ENCODE measurements at regions not wholly inside any gene's neighbourhood (a gene's known extent, or its start where the extent isn't known, plus 50 kb on each side); places are given as distances from the start of the nearest gene placed in this dataset.
"Not testable (repeated sequence)": the region's sequence is repeated elsewhere in the genome, so short reads cannot be mapped to it uniquely, and the experiment has no call there.

DNA sequence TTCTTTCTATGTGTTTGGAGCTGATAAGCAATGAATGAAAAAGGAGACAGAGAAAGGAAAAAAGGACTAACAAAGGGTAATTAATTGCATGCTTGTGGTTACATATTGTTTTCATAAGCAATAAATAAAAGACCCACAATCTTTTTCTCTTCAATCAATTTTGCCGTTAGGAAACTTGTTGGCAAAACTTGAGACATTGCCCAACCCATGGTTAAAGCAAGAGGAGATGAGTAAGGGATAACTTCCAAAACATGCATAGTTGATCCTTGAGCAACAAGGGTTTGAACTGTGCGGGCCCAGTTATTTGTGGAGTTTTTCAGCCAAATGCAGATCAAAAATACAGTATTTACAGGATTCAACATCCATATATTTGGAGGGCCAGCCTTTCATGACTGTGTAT lies 572.4 kb downstream of the AMY1C start:
- TF ChIP-seq POLR2AphosphoS5 (IDR thresholded peaks at IDR 0.05; ENCODE audit: low read depth, low read length), result no peak
- FAIRE-seq, result no peak
- DNase-seq (ENCODE audit: insufficient read length, low spot score), result no peak

DNA sequence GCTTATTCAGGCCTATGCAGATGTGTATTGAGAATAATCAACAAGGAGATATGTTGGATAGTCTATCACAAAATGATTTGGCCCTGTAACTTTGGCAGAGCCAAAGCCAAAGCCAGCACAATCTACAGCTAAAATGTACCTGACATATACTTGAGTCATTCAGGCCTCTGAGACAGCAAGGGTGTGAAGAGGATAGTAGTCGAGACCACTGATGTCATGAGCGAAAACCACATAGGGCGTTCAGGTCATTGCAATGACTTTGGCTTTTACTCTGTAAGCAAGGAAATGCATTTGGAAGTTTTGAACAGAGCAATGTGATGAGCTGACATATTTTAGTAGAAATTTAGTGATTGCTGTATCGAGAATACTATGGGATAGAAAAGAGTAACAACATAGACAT lies 579.6 kb downstream of the AMY1C start:
- TF ChIP-seq POLR2A (IDR thresholded peaks at IDR 0.05; ENCODE audit: low read depth, low read length) (no peak), PAX5 (IDR thresholded peaks at IDR 0.05; ENCODE audit: insufficient read depth, low read length, severe bottlenecking) (no peak), POLR2AphosphoS5 (IDR thresholded peaks at IDR 0.05; ENCODE audit: low read depth, low read length) (no peak), SPI1 (IDR thresholded peaks at IDR 0.05; ENCODE audit: low read depth, low read length) (no peak), POU2F2 (IDR thresholded peaks at IDR 0.05; ENCODE audit: low read depth, low read length) (no peak), TAF1 (IDR thresholded peaks at IDR 0.05; ENCODE audit: low read depth, low read length) (no peak)
- DNase-seq (ENCODE audit: insufficient read length, low spot score) (no peak), FAIRE-seq (no peak)

DNA sequence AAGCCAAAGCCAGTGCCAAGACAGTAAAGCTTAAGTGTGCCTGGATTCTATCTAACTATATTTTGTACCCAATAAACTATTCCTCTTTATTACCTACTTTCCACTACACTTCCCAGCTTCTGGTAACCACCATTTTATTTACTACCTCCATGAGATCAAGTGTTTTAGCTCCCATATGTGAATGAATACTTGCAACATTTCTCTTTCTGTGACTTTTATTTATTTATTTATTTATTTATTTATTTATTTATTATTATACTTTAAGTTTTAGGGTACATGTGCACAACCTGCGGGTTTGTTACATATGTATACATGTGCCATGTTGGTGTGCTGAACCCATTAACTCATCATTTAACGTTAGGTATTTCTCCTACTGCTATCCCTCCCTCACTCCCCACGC lies 582.1 kb downstream of the AMY1C start:
- no peak for FAIRE-seq
- no peak for DNase-seq (ENCODE audit: insufficient read length, low spot score)
- no peak for TF ChIP-seq TAF1 (IDR thresholded peaks at IDR 0.05; ENCODE audit: low read depth, low read length)
- TF ChIP-seq POLR2AphosphoS5 (IDR thresholded peaks at IDR 0.05; ENCODE audit: low read depth, low read length), result no peak
- TF ChIP-seq POU2F2 (IDR thresholded peaks at IDR 0.05; ENCODE audit: low read depth, low read length), result no peak
- no peak for TF ChIP-seq PAX5 (IDR thresholded peaks at IDR 0.05; ENCODE audit: insufficient read depth, low read length, severe bottlenecking)
- TF ChIP-seq POLR2A (IDR thresholded peaks at IDR 0.05; ENCODE audit: low read depth, low read length), result no peak
- TF ChIP-seq SPI1 (IDR thresholded peaks at IDR 0.05; ENCODE audit: low read depth, low read length), result no peak

DNA sequence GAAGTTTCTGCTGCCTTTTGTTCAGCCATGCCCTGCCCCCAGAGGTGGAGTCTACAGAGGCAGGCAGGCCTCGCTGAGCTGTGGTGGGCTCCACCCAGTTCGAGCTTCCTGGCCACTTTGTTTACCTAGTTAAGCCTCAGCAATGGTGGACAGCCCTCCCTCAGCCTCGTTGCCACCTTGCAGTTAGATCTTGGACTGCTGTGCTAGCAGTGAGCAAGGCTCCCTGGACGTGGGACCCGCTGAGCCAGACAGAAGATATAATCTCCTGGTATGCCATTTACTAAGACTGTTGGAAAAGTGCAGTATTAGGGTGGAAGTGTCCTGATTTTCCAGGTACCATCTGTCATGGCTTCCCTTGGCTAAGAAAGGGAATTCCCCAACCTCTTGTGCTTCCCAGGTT lies 588.2 kb downstream of the AMY1C start:
- FAIRE-seq; DNase-seq (ENCODE audit: insufficient read length, low spot score): not testable (repeated sequence)

DNA sequence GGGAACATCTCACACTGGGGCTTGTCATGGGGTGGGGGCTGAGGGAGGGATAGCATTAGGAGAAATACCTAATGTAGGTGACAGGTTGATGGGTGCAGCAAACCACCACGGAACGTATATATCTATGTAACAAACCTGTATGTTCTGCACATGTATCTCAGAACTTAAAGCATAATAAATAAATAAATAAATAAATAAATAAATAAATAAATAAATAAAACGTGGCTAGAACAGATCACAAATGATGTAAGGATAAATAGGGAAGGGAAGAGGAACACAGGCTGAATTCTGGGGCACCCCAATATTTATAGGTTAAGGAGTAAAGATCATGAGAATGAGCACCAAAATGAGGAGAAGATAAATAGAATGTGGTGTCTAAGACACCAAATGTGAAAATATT lies 592.2 kb downstream of the AMY1C start:
- DNase-seq (ENCODE audit: insufficient read length, low spot score) (no peak), FAIRE-seq (no peak)
- TF ChIP-seq PAX5 (IDR thresholded peaks at IDR 0.05; ENCODE audit: insufficient read depth, low read length, severe bottlenecking) (no peak), TAF1 (IDR thresholded peaks at IDR 0.05; ENCODE audit: low read depth, low read length) (no peak), POU2F2 (IDR thresholded peaks at IDR 0.05; ENCODE audit: low read depth, low read length) (no peak), POLR2A (IDR thresholded peaks at IDR 0.05; ENCODE audit: low read depth, low read length) (no peak), POLR2AphosphoS5 (IDR thresholded peaks at IDR 0.05; ENCODE audit: low read depth, low read length) (no peak), SPI1 (IDR thresholded peaks at IDR 0.05; ENCODE audit: low read depth, low read length) (no peak)

DNA sequence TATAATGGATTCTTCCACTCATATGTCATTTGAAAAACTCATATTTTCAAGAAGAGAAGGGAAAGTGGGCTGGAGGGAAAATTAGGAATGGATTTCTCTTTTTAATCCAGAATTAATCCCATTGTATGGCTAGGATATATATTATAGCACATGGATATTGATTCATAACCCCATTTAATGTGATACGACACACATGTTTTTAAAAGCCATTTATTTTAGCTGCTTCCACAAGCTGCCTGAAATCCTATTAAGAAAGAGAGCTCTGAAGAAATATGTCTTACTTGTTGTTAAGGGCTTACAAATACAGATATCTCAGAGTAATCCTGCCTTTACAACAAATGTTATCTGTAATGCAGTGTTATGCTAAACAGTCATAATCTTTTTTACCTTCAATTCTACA lies 598.6 kb downstream of the AMY1C start:
- TF ChIP-seq SPI1 (IDR thresholded peaks at IDR 0.05; ENCODE audit: low read depth, low read length) (no peak), POLR2AphosphoS5 (IDR thresholded peaks at IDR 0.05; ENCODE audit: low read depth, low read length) (no peak), POU2F2 (IDR thresholded peaks at IDR 0.05; ENCODE audit: low read depth, low read length) (no peak), TAF1 (IDR thresholded peaks at IDR 0.05; ENCODE audit: low read depth, low read length) (no peak), POLR2A (IDR thresholded peaks at IDR 0.05; ENCODE audit: low read depth, low read length) (no peak), PAX5 (IDR thresholded peaks at IDR 0.05; ENCODE audit: insufficient read depth, low read length, severe bottlenecking) (no peak)
- FAIRE-seq, result no peak
- no peak for DNase-seq (ENCODE audit: insufficient read length, low spot score)

DNA sequence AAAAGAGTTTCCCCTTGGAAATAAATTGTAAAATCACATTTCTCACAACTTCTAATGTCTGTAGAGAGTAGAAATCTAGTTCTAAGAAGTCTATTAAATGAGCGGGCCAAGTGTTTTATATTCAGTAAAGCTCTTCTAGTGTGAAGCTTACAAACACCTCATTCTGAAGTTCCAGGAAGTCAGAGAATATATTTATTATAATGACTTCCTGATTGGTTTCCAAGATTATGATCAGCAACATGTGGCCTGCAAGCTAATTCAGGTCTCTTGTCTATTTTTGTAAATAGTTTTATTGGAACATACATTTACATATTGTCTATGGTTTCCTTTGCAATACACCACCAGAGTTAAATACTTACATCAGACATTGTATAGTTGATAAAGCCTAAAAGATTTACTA lies 603.9 kb downstream of the AMY1C start:
- FAIRE-seq (no peak), DNase-seq (ENCODE audit: insufficient read length, low spot score) (no peak)
- no peak for TF ChIP-seq SPI1 (IDR thresholded peaks at IDR 0.05; ENCODE audit: low read depth, low read length)
- no peak for TF ChIP-seq POLR2A (IDR thresholded peaks at IDR 0.05; ENCODE audit: low read depth, low read length)
- no peak for TF ChIP-seq POLR2AphosphoS5 (IDR thresholded peaks at IDR 0.05; ENCODE audit: low read depth, low read length)
- TF ChIP-seq PAX5 (IDR thresholded peaks at IDR 0.05; ENCODE audit: insufficient read depth, low read length, severe bottlenecking), result no peak
- no peak for TF ChIP-seq POU2F2 (IDR thresholded peaks at IDR 0.05; ENCODE audit: low read depth, low read length)
- no peak for TF ChIP-seq TAF1 (IDR thresholded peaks at IDR 0.05; ENCODE audit: low read depth, low read length)

DNA sequence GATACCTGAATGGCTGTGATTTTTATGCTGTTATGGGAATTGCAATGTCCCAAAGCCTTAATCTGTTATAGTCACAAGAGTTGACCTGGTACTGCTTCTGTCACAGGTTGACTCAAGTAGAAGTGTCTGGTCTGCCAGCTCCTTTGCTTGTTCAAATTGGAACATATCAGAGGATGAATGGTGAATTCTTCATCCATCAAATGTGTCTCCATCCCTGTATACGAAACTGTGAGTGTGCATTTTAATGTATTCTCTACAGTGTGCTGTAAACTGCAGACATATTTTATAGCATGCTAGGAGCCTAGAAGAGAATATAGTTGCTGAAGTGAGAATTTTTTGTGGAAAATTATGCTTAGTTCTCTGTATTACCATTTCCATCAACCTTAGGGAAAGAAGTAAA lies 608.4 kb downstream of the AMY1C start:
- TF ChIP-seq POLR2A (IDR thresholded peaks at IDR 0.05; ENCODE audit: low read depth, low read length), result no peak
- no peak for TF ChIP-seq SPI1 (IDR thresholded peaks at IDR 0.05; ENCODE audit: low read depth, low read length)
- no peak for TF ChIP-seq PAX5 (IDR thresholded peaks at IDR 0.05; ENCODE audit: insufficient read depth, low read length, severe bottlenecking)
- TF ChIP-seq POLR2AphosphoS5 (IDR thresholded peaks at IDR 0.05; ENCODE audit: low read depth, low read length), result no peak
- TF ChIP-seq TAF1 (IDR thresholded peaks at IDR 0.05; ENCODE audit: low read depth, low read length), result no peak
- no peak for TF ChIP-seq POU2F2 (IDR thresholded peaks at IDR 0.05; ENCODE audit: low read depth, low read length)
- FAIRE-seq (no peak), DNase-seq (ENCODE audit: insufficient read length, low spot score) (no peak)

DNA sequence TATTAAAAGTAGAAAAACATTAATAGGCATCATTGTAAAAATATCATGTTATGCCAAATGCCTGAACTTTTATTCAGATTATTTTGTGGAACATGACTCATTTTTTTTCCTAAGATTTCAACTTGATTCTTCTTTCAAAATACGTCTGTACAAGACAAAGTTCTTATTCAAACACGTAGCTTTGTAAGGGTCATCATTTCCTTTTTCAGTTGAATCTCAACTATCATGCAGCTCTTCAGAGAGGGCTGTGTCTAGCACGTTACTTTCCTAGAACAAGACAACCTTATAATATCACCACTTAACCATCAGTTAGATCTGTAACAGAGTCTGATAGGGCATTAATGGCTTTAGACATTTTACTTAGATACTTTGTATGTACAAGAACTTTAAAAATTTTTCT lies 608.9 kb downstream of the AMY1C start:
- FAIRE-seq (no peak), DNase-seq (ENCODE audit: insufficient read length, low spot score) (no peak)
- no peak for TF ChIP-seq PAX5 (IDR thresholded peaks at IDR 0.05; ENCODE audit: insufficient read depth, low read length, severe bottlenecking)
- TF ChIP-seq POLR2A (IDR thresholded peaks at IDR 0.05; ENCODE audit: low read depth, low read length), result no peak
- TF ChIP-seq TAF1 (IDR thresholded peaks at IDR 0.05; ENCODE audit: low read depth, low read length), result no peak
- no peak for TF ChIP-seq POU2F2 (IDR thresholded peaks at IDR 0.05; ENCODE audit: low read depth, low read length)
- no peak for TF ChIP-seq SPI1 (IDR thresholded peaks at IDR 0.05; ENCODE audit: low read depth, low read length)
- TF ChIP-seq POLR2AphosphoS5 (IDR thresholded peaks at IDR 0.05; ENCODE audit: low read depth, low read length), result no peak

DNA sequence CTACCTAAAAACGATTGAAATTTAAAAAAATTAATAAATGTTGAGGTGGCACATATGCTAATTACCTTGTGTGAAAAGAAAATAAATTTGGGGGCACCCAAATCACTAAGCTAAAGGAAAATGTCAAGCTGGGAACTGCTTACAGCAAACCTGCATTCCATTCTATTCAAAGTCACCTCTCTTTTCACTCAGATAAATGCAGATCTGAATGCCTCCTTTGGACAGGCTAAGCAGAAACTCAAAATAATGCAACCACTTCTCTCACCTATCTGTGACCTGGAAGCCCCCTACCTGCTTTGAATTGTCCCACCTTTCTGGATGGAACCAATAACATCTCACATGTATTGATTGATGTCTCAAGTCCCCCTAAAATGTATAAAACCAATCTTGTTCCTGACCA lies 628.7 kb downstream of the AMY1C start:
- DNase-seq (ENCODE audit: insufficient read length, low spot score), result no peak
- FAIRE-seq, result no peak
- TF ChIP-seq POLR2AphosphoS5 (IDR thresholded peaks at IDR 0.05; ENCODE audit: low read depth, low read length) (no peak), TAF1 (IDR thresholded peaks at IDR 0.05; ENCODE audit: low read depth, low read length) (no peak)

DNA sequence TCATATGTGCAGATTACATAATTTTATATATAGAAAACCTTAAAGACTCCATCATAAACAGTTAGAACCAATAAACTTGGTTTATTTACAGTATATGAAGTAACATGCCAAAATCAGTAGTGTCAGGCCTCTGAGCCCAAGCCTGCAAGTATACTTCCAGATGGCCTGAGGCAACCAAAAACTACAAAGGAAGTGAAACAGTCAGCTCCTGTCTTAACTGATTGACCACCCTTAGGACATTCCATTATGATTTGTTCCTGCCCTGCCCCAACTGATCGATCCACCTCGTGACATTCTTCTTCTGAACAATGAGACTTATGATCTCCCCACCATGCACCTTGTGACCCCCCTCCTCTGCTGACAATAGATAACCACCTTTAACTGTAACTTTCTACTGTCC lies 630.3 kb downstream of the AMY1C start:
- TF ChIP-seq POLR2AphosphoS5 (IDR thresholded peaks at IDR 0.05; ENCODE audit: low read depth, low read length) (no peak), POLR2A (IDR thresholded peaks at IDR 0.05; ENCODE audit: low read depth, low read length) (no peak), PAX5 (IDR thresholded peaks at IDR 0.05; ENCODE audit: insufficient read depth, low read length, severe bottlenecking) (no peak), SPI1 (IDR thresholded peaks at IDR 0.05; ENCODE audit: low read depth, low read length) (no peak), POU2F2 (IDR thresholded peaks at IDR 0.05; ENCODE audit: low read depth, low read length) (no peak), TAF1 (IDR thresholded peaks at IDR 0.05; ENCODE audit: low read depth, low read length) (no peak)
- FAIRE-seq (no peak), DNase-seq (ENCODE audit: insufficient read length, low spot score) (no peak)
